GM18520 (cell line): ENCODE measurements at regions not wholly inside any gene's neighbourhood (a gene's known extent, or its start where the extent isn't known, plus 50 kb on each side); places are given as distances from the start of the nearest gene placed in this dataset.

Experiments used
- ATAC-seq: cut with Tn5 transposase; IDR thresholded peaks from one replicate; pipeline ENCODE4 v1.9.1; 2021; ENCODE audit not compliant: unreplicated experiment

GRCh38 chr2:190783513-190784263 is 96.9 kb upstream of the GLS start:
- no peak for ATAC-seq

- ATAC-seq = no peak
These were observed 95.3 kb upstream of the GLS start for GRCh38 chr2:190785334-190785733.

GRCh38 chr2:190786404-190787166 is 94.0 kb upstream of the GLS start:
- ATAC-seq = no peak

GRCh38 chr2:190787743-190788235 is 92.8 kb upstream of the GLS start:
- no peak for ATAC-seq

- ATAC-seq = no peak
These were observed 91.3 kb upstream of the GLS start for GRCh38 chr2:190789074-190790004.

GRCh38 chr2:190791347-190791975 is 89.2 kb upstream of the GLS start:
- no peak for ATAC-seq

GRCh38 chr2:190791976-190792575 is 88.5 kb upstream of the GLS start:
- no peak for ATAC-seq

GRCh38 chr2:190792956-190793888 is 87.4 kb upstream of the GLS start:
- no peak for ATAC-seq

GRCh38 chr2:190794377-190794776 is 86.2 kb upstream of the GLS start:
- no peak for ATAC-seq

- ATAC-seq = no peak
These were observed 85.8 kb upstream of the GLS start for GRCh38 chr2:190794790-190795189.

GRCh38 chr2:190795686-190796085 is 84.9 kb upstream of the GLS start:
- ATAC-seq = no peak

- ATAC-seq = no peak
These were observed 80.6 kb upstream of the GLS start for GRCh38 chr2:190799999-190800398.

GRCh38 chr2:190800528-190800927 is 80.1 kb upstream of the GLS start:
- no peak for ATAC-seq

- ATAC-seq = no peak
These were observed 78.5 kb upstream of the GLS start for GRCh38 chr2:190802129-190802528.

- no peak for ATAC-seq
These were observed 77.9 kb upstream of the GLS start for GRCh38 chr2:190802626-190803209.

GRCh38 chr2:190804182-190804795 is 76.3 kb upstream of the GLS start:
- ATAC-seq = no peak

GRCh38 chr2:190805126-190805525 is 75.5 kb upstream of the GLS start:
- ATAC-seq = no peak

- no peak for ATAC-seq
These were observed 74.8 kb upstream of the GLS start for GRCh38 chr2:190805843-190806242.
